HG03097 (cell line): ENCODE measurements at regions not wholly inside any gene's neighbourhood (a gene's known extent, or its start where the extent isn't known, plus 50 kb on each side); places are given as distances from the start of the nearest gene placed in this dataset.

ENCODE experiments used
- ATAC-seq: cut with Tn5 transposase; IDR thresholded peaks from one replicate; pipeline ENCODE4 v1.9.1; 2021; ENCODE audit not compliant: unreplicated experiment, low FRiP score

GRCh38 chr10:44591911-44592310, 207.0 kb upstream of the CXCL12 start:
- no peak for ATAC-seq

DNA sequence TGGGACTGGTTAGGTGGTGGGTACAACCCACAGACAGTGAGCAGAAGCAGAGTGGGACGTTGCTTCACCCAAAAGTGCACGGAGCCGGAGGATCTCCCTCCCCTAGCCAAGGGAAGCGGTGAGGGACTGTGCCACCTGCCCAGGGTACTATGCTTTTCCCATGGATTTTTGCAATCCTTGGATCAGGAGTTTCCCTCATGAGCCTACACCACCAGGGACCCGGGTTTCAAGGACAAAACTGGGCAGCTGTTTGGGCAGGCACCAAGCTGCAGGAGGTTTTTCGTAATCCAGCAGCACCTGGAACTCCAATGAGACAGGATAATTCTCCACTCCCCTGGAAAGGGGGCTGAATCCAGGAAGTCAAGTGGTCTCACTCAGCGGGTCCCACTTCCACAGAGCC, 209.1 kb upstream of the CXCL12 start:
- ATAC-seq = no peak

GRCh38 chr10:44607116-44607515, 222.2 kb upstream of the CXCL12 start:
- no peak for ATAC-seq

DNA sequence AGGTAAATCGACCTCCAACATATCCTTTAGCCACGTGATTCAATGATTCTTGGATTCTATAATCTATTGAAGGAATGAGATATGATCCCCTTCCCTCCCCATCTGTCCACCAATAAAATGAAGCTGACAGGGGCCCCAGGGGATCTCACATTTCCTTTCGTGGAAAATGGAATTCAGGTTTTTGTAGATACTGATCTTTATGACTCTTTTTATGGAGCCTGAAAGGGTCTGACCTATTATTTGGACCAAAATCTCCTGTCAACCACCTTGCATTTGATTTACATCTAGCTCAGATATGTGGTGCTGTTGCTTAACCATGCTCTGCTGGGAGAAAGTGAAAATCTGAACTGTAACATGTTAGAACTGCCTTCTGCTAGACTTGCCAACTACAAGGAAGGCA, 234.0 kb upstream of the CXCL12 start:
- ATAC-seq = no peak

DNA sequence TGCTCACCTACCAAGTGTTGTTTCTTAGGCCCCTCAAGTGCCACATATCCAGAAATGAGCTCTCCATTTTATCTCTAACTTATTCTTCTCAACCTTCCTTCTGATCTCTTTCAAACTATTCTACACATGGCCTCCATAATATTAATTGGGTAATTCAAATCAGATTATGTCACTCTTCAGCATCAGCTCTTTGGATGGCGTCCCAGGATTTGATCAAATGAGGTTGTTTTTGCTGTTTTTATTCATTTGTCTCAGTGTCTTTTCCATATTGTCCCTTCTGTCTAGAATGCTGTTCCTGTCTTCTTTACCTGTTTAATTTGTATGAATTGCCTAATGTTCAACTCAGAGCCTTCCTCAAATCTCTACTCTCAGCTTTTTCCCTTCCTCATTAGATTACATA, 234.6 kb upstream of the CXCL12 start:
- ATAC-seq = no peak

GRCh38 chr10:44619975-44620374, 235.1 kb upstream of the CXCL12 start:
- ATAC-seq = no peak

GRCh38 chr10:44627591-44628354, 242.9 kb upstream of the CXCL12 start:
- ATAC-seq = no peak

DNA sequence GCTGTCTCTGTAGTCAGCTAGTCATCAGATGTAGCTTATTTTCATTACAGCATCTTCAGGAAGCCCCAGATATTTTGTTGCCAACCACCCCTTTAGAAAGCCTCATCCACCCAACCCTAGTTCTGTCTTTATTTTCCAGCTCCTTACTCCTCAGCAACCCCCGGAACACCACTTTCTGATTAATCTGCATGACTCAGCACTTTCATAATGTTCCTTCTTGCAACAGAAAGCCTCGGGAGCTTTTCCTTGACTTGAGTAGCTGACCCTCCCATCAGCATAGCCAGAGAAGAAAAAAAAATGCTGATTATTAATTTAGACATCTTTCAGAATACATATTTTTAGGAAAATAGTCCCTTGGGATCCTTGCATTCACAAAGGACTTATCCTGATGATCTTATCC, 244.0 kb upstream of the CXCL12 start:
- ATAC-seq = no peak

DNA sequence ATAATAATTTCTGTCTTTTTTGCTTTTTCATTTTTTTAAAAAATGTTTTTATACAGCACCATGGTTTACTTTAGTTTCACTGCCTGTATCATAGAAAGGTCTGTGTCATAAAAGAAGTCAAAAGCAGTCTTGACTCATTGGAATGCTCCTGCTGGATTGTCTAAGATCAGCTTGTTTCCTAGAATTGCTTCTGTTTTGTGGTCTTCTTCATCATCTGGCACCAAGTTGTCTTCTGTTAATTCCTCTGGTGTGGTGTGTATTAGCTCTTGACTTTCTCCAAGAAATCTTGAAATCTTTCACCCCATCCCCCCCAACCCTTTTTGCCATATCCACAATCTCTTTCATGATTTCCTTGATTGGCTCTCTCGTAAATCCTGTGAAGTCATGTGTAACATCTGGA, 250.3 kb upstream of the CXCL12 start:
- no peak for ATAC-seq

DNA sequence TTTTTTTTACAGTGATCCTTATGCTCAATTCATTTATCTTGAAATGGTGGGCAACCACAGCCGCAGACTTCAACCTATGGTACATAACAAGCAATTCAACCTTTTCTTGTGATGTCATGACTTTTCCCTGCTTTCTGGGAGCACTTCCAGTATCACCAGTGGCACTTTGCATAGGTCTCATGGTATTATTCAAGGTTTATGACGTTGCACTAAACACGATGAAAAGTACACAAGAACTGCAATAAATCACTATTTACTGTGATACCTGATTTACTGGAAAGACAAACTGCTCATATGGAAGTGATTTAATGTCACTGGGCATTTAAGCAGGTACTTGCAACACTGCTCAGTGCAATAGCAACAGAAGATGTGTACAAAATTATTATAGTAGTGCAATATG, 251.7 kb upstream of the CXCL12 start:
- ATAC-seq = no peak

- ATAC-seq = no peak
These were observed 255.5 kb upstream of the CXCL12 start for GRCh38 chr10:44640429-44640828.

GRCh38 chr10:44647473-44647872, 262.6 kb upstream of the CXCL12 start:
- no peak for ATAC-seq

GRCh38 chr10:44647877-44648542, 263.1 kb upstream of the CXCL12 start:
- ATAC-seq = peak; percentile 77

- no peak for ATAC-seq
These were observed 260.2 kb upstream of the TMEM72 start for GRCh38 chr10:44650691-44651661.

- no peak for ATAC-seq
These were observed 259.3 kb upstream of the TMEM72 start for GRCh38 chr10:44651834-44652233.

DNA sequence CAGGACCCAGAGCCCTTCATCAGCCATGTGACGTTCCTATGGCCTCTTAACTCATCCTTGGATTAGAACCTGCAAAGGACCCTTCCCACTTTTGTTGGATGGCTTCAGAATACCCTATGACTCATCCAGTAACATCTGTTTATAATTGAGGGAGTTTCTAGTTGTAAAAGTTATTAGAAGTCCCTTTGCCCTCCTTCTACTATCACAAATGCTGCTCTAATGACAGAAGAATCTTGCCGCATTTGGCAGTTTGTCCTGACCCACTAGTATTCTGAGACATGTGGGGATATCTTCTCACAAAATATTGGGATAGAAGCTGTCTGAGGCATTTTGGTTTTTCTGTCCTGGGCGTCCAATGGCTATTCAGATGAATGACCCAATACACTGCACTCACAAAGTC, 251.8 kb upstream of the TMEM72 start:
- no peak for ATAC-seq

- ATAC-seq = no peak
These were observed 250.9 kb upstream of the TMEM72 start for GRCh38 chr10:44660271-44660670.

GRCh38 chr10:44662051-44662450, 249.1 kb upstream of the TMEM72 start:
- no peak for ATAC-seq

DNA sequence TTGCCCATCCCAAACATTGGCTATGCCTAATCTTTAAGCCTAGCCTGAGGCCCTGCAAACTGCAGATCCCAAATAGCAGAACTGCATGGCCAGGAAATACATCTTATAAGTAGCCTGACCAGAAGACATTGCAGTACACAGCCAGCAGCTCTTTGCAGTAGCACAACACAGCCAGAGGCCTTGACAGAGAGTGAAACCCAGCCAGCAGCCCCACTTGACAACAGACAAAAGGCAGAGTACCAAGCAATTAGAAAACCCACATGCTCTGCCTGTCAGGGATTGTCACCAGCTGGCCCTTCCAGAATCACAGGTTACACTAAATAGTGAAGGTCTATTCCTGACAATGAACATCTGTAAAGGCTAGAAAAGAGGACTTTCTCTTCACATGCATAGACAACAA, 242.8 kb upstream of the TMEM72 start:
- no peak for ATAC-seq

DNA sequence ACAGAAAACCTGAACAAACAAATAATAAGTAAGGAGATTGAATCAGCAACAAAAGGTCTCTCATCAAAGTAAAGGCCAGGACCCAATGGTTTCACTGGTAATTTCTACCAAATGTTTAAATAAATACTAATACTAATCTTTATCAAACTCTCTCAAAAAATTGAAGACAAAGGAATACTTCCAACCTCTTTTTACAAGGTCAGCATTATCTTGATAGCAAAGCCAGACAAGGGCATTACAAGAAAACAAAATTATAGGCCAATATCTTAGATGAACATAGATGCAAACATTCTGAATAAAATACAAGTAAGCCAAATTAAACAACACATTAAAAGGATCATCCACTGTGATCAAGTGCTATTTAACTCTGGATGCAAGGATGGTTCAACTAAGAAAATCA, 239.8 kb upstream of the TMEM72 start:
- no peak for ATAC-seq
